ENCODE measurements at regions not wholly inside any gene's neighbourhood (a gene's known extent, or its start where the extent isn't known, plus 50 kb on each side); places are given as distances from the start of the nearest gene placed in this dataset.
"Not testable (repeated sequence)": the region's sequence is repeated elsewhere in the genome, so short reads cannot be mapped to it uniquely, and the experiment has no call there.

DNA sequence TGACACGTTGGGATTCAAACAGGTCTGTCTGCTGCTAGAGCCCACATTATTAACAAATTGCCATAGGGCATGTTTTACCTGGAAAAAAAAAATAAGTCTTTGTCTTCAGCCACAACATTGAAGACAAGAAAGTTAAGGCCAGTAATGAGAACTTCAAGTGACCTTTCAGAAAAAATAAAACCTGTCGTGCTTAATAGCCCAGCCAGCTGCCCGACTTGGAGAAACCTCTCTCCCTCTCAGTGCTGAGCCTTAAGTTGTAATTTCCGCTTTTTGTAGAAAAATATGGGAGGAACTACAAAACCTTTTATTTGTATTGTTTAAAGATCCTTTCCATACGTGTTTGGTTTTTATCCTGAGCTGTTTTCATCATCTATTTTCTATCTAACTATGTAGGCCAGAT, 454.3 kb upstream of the SLITRK6 start:
- DNase-seq (ENCODE audit: low spot score): not testable (repeated sequence)

DNA sequence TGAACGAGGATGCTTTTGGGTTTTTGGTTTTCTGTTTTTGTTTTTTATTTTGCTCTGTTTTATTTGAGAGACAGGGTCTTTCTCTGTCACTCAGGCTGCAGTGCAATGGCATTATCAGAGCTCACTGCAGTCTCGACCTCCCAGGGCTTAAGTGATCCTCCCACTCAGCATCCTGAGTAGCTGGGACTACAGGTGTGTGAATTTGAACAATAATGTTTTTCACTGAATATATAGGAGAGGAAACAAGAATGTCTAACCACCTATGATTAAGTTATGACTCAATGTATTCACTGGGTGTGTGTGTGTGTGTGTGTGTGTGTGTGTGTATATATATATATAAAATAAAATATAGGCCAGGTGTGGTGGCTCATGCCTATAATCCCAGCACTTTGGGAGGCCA, 456.6 kb upstream of the SLITRK6 start:
- DNase-seq (ENCODE audit: low spot score): not testable (repeated sequence)

DNA sequence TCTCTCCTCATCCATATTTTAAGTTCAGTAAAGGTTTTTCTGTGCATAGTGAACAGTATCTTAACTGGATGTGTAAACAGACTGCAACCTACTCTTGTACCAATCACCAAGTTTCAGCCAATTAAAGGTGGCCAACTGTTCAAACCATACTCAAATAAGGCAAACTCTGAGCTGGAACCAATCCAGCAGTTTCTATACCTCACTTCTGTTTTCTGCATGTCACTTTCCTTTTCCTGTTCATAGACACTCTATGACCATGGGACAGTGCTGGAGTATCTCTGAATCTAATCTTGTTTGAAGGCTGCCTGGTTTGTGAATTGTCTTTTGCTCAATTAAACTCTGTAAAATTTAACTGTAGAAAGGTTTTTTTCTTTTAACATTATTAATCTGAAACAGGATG, 470.3 kb upstream of the SLITRK6 start:
- DNase-seq (ENCODE audit: low spot score): no peak

DNA sequence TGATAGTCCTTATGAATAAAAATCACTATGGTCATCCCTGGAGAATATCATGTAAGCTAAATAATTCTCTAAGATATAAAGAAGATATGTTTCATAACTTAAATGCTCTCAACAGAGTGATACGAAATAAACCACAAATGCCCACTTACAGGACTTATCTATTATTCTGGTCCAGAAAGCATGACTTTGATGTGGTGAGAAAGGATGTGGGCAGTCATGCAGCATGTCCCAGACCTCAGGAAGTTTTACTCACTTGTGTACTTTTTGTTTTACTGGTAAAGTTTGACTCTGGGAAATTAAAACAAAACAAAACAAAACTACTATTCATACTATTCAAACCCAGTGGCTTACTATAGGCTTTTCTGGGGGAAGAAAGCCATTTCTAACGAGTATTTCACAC, 483.2 kb upstream of the SLITRK6 start:
- no peak for DNase-seq (ENCODE audit: low spot score)

DNA sequence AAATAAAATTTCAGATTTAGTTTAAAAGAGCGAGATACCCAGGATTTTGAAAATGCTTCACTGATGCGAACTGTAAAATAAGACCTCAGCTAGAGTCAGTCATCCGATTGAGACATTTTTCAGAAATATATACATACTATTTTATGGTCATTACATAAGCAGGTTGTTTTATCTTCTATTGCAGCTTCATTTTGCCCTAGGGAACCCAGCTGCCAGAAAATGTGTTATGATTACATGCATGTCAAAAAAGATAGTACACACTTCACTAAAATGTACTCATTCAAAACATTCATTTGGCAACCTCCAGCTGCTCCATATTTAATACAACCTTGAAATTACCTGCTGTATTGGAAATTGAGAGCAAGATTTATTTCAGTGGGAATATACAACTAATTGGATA, 483.8 kb upstream of the SLITRK6 start:
- DNase-seq (ENCODE audit: low spot score): no peak

DNA sequence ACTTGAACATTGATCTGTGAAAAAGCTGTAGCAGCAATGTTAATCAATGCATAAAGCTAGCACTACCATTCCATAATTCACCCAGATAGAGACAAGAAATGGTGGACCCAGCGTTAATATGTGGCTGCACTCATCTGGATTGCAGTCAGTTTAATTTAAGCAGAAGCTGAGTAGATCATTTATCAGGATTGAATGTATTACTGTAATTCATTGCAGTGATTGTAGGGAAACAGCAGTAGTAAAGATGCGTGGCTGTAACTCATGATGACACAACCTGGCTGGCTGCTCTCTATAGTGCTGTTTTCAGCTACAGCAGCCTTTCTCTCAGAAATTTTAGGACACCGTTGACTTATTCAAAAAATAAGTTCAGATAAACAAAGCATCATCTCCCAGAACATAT, 499.5 kb upstream of the SLITRK6 start:
- DNase-seq (ENCODE audit: low spot score): no peak

DNA sequence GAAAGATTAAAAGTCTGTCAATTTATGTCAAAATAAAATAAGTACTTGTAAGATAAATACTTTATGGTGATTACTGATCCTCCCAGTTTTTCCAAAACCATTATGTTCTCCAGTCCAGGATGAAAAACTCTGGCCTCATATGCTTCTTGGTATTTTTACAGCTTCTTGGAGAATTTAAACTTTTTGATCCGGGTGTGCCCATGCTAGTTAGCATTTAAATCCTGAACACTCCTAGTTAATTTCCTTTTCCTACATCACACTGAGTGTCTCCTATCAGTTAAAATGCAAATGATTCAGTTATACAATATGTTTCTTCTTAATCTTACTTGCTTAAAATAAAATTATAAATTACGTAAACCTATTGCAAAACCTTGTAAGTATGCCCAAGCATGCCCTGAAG, 499.9 kb upstream of the SLITRK6 start:
- no peak for DNase-seq (ENCODE audit: low spot score)

DNA sequence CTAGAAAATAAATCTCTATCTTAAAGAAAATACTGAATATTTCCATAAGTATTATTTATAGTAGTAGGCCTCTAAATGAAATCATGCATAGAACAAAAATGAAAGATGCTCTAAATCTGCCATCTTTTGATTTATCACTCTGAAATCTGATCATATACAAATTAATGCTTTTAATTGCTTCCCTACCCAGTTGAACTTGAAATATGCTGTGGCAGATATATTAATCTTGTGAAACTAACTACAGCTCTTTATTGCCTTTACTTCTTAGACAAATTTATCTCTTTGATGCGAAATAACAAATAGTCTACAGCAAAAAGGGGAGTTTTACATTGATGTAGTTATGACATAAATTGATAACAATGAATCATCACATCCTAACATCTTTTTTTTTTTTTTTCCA, 510.7 kb upstream of the SLITRK6 start:
- DNase-seq (ENCODE audit: low spot score): no peak

DNA sequence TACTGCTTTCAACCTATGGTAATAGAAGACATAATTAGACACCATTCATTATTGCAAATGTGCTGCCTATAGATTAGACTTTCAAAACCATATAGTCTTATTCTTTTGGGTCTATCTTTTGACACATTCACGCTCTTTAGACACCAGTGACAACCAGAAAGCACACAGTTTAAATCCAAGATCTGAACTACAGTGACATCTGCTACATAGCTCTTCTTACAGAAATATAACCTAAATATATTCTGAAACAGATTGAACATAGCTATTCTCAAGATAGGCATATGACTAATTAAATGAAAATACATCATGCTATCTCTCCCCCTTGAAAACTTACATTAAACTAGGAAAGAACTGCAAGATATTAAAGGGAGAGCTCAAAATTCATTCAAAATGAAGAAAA, 514.2 kb upstream of the SLITRK6 start:
- DNase-seq (ENCODE audit: low spot score): no peak

DNA sequence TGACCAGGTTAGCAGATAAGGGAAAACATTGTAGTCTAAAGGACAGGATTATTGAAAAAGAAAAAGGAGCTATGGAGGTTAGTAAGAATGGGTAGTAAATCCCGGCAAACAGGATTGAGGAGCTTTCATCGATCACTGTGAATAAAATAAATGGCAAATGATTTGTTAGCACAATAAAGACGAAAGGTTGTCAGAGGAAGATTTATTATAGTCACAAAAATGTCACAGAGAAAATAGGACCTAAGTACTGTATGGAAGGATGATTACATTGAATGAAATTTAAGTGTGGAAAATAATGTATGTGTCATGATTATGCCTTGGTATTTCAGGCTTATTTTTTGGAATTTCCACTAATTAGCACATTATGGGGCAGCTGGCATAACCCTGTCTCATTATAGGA, 519.2 kb upstream of the SLITRK6 start:
- no peak for DNase-seq (ENCODE audit: low spot score)

DNA sequence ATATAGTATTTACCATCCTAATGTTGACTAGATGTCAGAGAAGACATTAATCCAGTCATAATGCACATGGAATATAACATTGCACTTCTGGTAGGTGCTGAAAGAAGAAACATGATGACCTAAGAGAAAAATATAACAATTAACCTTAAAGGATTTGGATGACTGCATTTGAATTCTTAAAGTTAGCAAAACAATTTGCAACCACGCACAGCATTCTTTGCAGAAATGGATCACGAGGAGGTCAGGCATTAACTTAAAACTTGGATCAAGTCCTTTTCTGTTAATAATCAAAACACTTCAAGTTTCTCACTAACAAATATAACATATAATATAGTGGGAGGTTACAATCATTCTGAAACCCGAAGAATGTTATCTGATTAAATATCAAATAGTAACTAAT, 525.0 kb upstream of the SLITRK6 start:
- no peak for DNase-seq (ENCODE audit: low spot score)

DNA sequence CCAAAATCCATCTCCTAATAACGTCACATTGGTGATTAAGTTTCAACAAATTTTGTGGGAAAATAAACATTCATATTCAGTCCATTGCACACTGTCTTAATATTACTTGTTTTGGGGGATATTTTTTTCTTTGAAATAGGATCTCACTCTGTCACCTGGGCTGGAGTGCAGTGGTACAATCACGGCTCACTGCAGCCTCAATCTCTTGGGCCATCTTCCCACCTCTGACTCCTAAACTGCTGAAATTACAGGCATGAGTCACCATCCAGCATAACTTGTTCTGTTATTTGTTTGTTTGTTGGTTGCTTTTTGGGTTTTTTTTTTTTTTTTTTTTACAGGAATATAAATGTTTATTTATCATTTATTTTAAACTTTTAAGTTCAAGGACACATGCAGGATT, 556.1 kb upstream of the SLITRK6 start:
- DNase-seq (ENCODE audit: low spot score): no peak

DNA sequence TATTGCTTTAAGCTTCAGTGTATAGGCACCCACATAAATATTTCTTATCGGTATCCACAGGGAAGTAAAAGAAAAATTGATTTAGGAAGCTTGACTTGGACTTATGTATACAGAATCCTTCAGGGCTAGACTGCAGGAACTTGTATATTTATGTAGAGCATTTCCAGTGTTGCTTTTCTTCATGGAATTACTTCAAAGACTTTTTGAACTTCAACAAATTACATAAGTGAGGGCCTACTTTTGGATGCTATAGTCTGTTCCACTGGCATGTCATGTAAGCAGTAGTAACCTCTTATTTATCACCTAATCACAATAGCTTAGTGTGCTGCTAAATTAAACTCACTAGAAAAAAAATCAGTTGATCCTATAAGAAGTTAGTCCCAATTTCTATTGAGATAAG, 557.9 kb upstream of the SLITRK6 start:
- DNase-seq (ENCODE audit: low spot score): no peak

DNA sequence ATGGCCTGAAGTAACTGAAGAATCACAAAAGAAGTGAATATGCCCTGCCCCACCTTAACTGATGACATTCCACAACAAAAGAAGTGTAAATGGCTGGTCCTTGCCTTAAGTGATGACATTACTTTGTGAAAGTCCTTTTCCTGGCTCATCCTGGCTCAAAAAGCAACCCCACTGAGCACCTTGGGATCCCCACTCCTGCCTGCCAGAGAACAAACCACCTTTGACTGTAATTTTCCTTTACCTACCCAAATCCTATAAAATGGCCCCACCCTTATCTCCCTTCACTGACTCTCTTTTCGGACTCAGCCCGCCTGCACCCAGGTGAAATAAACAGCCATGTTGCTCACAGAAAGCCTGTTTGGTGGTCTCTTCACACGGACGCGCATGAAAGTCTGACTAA, 564.5 kb upstream of the SLITRK6 start:
- DNase-seq (ENCODE audit: low spot score): not testable (repeated sequence)

DNA sequence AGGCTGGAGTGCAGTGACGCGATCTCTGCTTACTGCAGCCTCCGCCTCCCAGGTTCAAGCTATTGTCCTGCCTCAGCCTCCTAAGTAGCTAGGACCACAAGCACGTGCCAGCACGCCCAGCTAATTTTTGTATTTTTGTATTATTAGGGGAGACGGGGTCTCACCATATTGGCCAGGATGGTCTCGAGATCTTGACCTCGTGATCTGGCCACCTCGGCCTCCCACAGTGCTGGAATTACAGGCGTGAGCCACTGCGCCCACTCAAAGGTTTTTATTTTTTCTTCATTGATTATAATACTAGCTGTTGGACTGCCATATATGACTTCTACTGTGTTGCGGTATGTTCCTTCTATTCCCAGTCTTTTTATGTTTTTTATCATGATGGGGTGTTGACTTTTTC, 569.7 kb upstream of the SLITRK6 start:
- DNase-seq (ENCODE audit: low spot score): no peak

DNA sequence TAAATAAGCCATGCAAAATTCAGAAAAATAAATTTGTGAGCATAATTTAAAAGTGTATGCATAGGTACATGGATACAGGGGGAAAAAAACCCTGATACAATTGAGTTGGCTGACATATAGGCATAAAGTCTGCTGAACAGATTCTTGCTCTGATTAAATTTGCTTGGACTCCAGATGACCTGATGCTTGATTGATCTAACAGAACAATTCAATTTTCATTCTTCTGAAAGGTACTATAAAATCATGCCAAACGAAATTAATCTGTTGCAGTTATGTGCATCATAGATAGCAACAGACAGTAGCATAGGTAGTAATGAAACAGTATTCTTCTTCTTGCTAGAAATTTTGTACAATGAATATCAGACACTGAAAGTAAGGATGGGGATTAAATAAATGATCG, 578.2 kb upstream of the SLITRK6 start:
- no peak for DNase-seq (ENCODE audit: low spot score)

DNA sequence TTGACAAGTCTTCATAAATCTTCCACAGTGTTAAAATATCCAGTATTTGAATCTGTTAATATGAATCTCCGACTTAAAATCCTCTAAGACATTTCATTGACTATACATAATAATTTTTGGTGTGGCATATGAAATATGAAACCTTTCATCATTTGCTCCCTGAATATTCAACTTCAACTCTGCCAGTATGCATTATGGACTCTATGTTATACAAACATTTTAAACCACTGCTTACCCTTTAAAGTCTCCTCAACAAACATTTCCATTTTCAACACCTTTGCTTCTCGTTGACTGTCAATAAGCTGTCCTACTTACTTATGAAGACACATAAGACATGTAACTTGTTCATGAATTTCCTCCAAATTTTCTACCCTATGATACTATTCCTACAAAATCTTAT, 579.4 kb upstream of the SLITRK6 start:
- no peak for DNase-seq (ENCODE audit: low spot score)

DNA sequence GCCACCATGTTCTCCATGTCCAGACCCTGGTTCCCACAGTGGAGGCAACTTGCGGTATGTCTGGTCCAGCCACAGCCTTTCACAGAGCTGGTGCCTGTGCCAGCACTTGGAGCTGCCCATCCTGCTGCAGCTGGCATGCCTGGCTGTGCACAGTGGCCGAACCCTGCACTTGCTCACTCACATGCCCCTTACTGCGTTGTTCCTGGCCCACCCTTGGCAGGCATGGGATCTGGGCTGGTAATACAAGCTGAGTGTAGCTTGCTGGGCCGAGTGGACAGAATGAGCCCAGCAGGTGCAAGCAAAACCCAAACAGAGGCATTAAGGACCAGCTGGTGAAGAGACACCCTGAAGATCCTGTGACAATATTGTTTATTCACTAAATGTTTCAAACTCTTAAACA, 583.9 kb upstream of the SLITRK6 start:
- DNase-seq (ENCODE audit: low spot score): no peak

DNA sequence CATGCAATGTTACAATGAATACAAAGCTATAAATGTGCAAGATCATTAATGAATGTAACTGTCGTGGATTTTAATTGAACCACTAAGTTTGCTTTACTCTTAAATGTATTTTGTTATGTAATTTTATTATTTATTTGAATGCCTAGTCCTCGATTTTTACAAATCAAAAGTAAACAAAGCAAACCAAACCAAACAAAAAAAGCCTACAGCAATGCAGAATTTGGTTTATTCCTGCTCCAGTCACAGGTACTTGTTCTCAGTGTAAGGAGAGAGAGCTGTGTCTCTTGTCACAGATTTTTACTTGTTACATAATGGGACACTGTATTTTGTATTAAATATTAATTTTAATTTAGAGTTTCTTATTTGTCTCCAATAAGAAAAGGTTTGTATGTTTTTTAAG, 584.3 kb upstream of the SLITRK6 start:
- DNase-seq (ENCODE audit: low spot score): no peak

DNA sequence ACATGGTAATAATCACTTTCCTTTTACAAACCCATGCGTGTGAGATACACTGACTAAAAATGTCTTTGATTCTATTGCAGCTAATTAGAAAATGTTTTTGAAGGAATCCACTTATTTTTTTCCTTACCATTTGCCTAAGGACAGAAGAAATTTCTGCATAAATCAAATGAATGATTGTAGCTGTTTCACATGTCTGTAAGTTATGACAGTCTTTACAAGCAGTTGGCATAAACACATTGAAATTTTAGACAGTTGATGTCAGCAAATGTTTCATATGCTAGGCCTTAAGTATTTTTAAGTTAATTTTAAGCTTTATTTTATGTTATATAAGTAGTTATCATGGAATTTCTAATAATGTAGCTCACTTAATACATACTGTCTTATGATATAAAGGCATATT, 598.4 kb upstream of the SLITRK6 start:
- DNase-seq (ENCODE audit: low spot score): no peak

DNA sequence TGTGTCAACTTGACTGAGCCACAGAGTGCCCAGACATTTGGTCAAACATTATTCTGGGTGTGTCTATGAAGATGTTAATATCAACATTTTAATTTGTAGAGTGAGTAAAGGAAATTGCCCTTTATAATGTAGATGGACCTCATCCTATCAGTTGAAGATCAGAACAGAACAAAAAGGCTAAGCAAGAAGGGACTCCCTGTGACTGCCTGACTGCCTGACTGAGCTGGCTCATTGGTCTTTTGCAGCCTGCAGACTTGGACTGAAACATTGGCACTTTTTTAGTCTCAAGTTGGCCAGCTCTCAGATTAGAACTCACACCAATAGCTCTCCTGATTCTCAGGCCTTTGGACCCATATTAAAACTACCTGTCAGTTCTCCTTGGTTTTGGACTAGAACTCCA, 600.4 kb upstream of the SLITRK6 start:
- DNase-seq (ENCODE audit: low spot score): no peak

DNA sequence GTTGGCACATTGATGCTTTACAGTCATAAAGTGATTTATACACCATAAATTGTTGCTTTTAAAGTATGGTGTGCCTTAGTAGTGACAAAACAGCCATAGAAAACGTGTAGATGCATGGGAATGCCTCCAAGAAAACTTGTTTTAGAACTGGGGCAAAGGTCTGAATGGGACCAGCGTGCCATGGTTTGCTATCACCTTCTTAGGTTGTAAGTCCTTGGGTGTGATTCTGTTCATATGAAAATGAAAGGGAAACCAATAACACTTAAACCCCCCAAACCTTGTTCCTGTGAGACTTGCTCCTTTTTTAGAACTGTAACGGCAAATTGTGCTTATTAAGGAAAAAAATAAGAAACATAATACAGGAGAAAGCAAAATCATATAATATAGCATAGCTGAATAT, 603.3 kb upstream of the SLITRK6 start:
- no peak for DNase-seq (ENCODE audit: low spot score)

DNA sequence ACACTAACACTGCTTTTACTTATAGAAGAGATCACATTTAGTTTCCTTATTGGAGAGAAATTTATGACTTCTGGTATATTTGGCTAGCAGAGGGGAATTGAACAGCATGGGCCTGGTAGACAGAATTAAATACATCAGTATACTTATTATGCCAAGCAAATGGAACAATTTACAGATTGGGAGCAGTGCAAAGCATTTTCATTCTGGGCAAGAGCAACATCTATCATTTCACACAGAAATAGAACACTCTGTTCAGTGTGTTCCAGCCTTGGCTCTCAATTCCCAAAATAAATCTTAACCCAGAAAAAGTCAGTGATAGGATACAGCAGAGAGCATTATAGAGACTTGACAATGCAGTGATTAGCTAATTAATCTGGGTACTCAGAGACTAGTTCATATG, 604.0 kb upstream of the SLITRK6 start:
- DNase-seq (ENCODE audit: low spot score): no peak

DNA sequence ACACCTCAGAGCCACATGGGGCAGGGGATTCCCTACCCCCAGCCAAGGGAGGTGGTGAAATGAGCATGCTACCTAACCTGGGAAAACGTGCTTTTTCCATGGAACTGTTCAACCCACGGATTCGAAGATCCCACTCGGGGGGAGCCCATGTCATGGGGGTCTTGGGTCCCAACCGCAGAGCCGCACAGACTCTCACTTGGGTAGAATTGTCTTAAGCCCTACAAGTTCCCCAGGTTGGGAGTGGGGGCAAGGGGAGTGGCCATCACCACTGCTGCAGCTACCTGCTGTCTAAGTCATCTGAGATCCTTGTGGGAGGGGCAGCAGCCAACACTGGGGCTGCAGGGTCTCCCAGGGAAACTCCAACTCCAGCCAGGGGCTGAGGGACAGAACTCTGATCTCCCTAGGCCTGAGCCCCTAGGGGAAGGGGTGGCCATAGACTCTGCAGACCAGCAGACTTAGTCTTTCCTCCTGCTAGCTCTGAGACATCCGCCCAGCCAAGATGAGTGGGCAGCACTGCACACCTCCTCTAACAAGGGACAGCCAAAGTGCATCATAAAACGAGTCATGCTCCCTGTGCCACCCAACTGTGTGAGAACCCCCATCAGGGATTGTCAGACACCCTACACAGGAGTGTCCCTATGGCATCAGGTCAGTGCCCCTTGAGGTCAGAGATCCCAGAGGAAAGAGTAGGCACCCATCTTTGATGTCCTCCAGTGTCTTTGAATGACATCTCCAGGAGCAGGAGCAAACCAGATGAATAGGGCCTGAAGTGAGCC, 610.4 kb upstream of the SLITRK6 start:
- DNase-seq (ENCODE audit: low spot score): peak; percentile 4
